Neural cell (in vitro differentiated cells): ENCODE measurements at regions not wholly inside any gene's neighbourhood (a gene's known extent, or its start where the extent isn't known, plus 50 kb on each side); places are given as distances from the start of the nearest gene placed in this dataset.

Source experiments
- H2AFZ ChIP-seq: fragments of 200-600, 300-800 bp; sonication (generic), shearing (Covaris generic); 2 replicates; pipeline ENCODE4 v1.6.0; 2014; ENCODE audit warnings: low read depth, mild to moderate bottlenecking, antibody characterized with exemption, low read length, moderate library complexity
- H3F3A ChIP-seq: fragments of 200-600 bp; shearing (Covaris generic); 2 replicates; pipeline ENCODE4 v1.6.1; 2016; ENCODE audit warnings: mild to moderate bottlenecking, moderate library complexity, mixed read lengths, antibody characterized with exemption, low read length; ENCODE audit not compliant: insufficient read depth, poor library complexity, severe bottlenecking
- H3K27ac ChIP-seq: fragments of 200-600, 300-800 bp; sonication (generic), shearing (Covaris generic); 2 replicates; pipeline ENCODE4 v1.5.1; 2014; ENCODE audit warnings: mild to moderate bottlenecking, low read length, moderate library complexity
- H3K27me3 ChIP-seq: fragments of 300-800, 200-600 bp; sonication (generic), shearing (Covaris generic); 2 replicates; pipeline ENCODE4 v1.6.0; 2014; ENCODE audit warnings: mild to moderate bottlenecking, low read depth, low read length, moderate library complexity; ENCODE audit not compliant: insufficient read depth
- H3K36me3 ChIP-seq: fragments of 300-800, 200-600 bp; sonication (generic), shearing (Covaris generic); 2 replicates; pipeline ENCODE4 v1.5.1; 2014; ENCODE audit warnings: mild to moderate bottlenecking, antibody characterized with exemption, low read length, moderate library complexity; ENCODE audit not compliant: insufficient read depth
- H3K4me2 ChIP-seq: fragments of 300-800, 200-600 bp; sonication (generic), shearing (Covaris generic); 2 replicates; pipeline ENCODE4 v1.6.0; 2014; ENCODE audit warnings: mild to moderate bottlenecking, low read length
- H3K4me3 ChIP-seq: fragments of 300-800, 200-600 bp; sonication (generic), shearing (Covaris generic); 2 replicates; pipeline ENCODE4 v1.5.1; 2014; ENCODE audit warnings: mild to moderate bottlenecking, low read length, moderate library complexity
- H3K79me2 ChIP-seq: fragments of 200-600 bp; shearing (Covaris generic); replicated peaks from 2 replicates; pipeline ENCODE4 v1.6.0; 2014; ENCODE audit warnings: mild to moderate bottlenecking, low read length, moderate library complexity; ENCODE audit not compliant: insufficient read depth
- H3K9ac ChIP-seq: fragments of 300-800, 200-600 bp; sonication (generic), shearing (Covaris generic); 2 replicates; pipeline ENCODE4 v1.6.1; 2016; ENCODE audit warnings: mild to moderate bottlenecking, low read length, mixed read lengths
- H3K9me2 ChIP-seq: fragments of 200-600 bp; shearing (Covaris generic); 2 replicates; pipeline ENCODE4 v1.6.1; 2016; ENCODE audit warnings: mild to moderate bottlenecking, low read length, mixed read lengths; ENCODE audit not compliant: insufficient read depth
- H3K9me3 ChIP-seq: fragments of 200-600, 300-800 bp; sonication (generic), shearing (Covaris generic); 2 replicates; pipeline ENCODE4 v1.6.1; 2016; ENCODE audit warnings: mild to moderate bottlenecking, mixed run types, low read length, moderate library complexity, mixed read lengths
- H4K20me1 ChIP-seq: fragments of 200-600 bp; shearing (Covaris generic); 2 replicates; pipeline ENCODE4 v1.6.1; 2016; ENCODE audit warnings: mild to moderate bottlenecking, mixed run types; ENCODE audit not compliant: insufficient read depth
- CTCF ChIP-seq: fragments of 450-650 bp; IDR thresholded peaks from 2 replicates; pipeline ENCODE4 v1.5.1; 2014; ENCODE audit warnings: antibody characterized with exemption, mild to moderate bottlenecking, moderate library complexity; ENCODE audit not compliant: poor library complexity, severe bottlenecking
- EP300 ChIP-seq: fragments of 450-650 bp; conservative IDR thresholded peaks from 2 replicates; pipeline ENCODE4 v1.6.1; 2014; ENCODE audit warnings: antibody characterized with exemption, mild to moderate bottlenecking, moderate library complexity; ENCODE audit not compliant: poor library complexity, severe bottlenecking
- EZH2 ChIP-seq: fragments of 200-600, 300-800 bp; shearing (Covaris generic), sonication (generic); IDR thresholded peaks from 2 replicates; pipeline ENCODE4 v1.6.1; 2014; ENCODE audit warnings: antibody characterized with exemption, low read length, borderline replicate concordance, mild to moderate bottlenecking; ENCODE audit not compliant: insufficient read depth, poor library complexity, severe bottlenecking
- MXI1 ChIP-seq: fragments of 450-650 bp; conservative IDR thresholded peaks from 2 replicates; pipeline ENCODE4 v1.6.1; 2014; ENCODE audit warnings: antibody characterized with exemption, mild to moderate bottlenecking; ENCODE audit not compliant: poor library complexity, severe bottlenecking
- POLR2AphosphoS5 ChIP-seq: IDR thresholded peaks from 2 replicates; pipeline ENCODE4 v1.6.1; 2012
- RAD21 ChIP-seq: fragments of 450-650 bp; conservative IDR thresholded peaks from 2 replicates; pipeline ENCODE4 v1.6.1; 2014; ENCODE audit warnings: antibody characterized with exemption, mild to moderate bottlenecking, moderate library complexity
- REST ChIP-seq: IDR thresholded peaks from 2 replicates; pipeline ENCODE4 v1.6.1; 2012; ENCODE audit warnings: borderline replicate concordance
- SMC3 ChIP-seq: fragments of 450-650 bp; conservative IDR thresholded peaks from 2 replicates; pipeline ENCODE4 v1.6.1; 2014; ENCODE audit warnings: antibody characterized with exemption, mild to moderate bottlenecking, moderate library complexity; ENCODE audit not compliant: poor library complexity
- TAF1 ChIP-seq: IDR thresholded peaks from 2 replicates; pipeline ENCODE4 v1.6.1; 2012; ENCODE audit warnings: low read depth

- Histone ChIP-seq H3K4me2 (no peak overlapping the region), H3K27ac (no peak overlapping the region), H3K9ac (no peak overlapping the region), H3K9me3 (no peaks in the 10 kb centered on the region), H3F3A (no peaks in the 10 kb centered on the region), H3K79me2 (no peaks in the 10 kb centered on the region), H4K20me1 (no peaks in the 10 kb centered on the region), H3K27me3 (no peaks in the 10 kb centered on the region), H2AFZ (no peak overlapping the region), H3K4me3 (no peak overlapping the region), H3K36me3 (no peaks in the 10 kb centered on the region), H3K9me2 (no peaks in the 10 kb centered on the region)
- TF ChIP-seq RAD21 (no peak), EZH2 (no peak)
These were observed 354.2 kb downstream of the RBM43 start for GRCh38 chr2:150907466-150907865.

- H2AFZ ChIP-seq: no peak overlapping the region
- H3K9me2 ChIP-seq: no peaks in the 10 kb centered on the region
- H3K4me3 ChIP-seq: no peak overlapping the region
- no peaks in the 10 kb centered on the region for H4K20me1 ChIP-seq
- H3K9ac ChIP-seq: no peak overlapping the region
- no peaks in the 10 kb centered on the region for H3K27me3 ChIP-seq
- H3K36me3 ChIP-seq: no peaks in the 10 kb centered on the region
- H3K27ac ChIP-seq: no peak overlapping the region
- no peak overlapping the region for H3K4me2 ChIP-seq
- no peak for TF ChIP-seq POLR2AphosphoS5
- TF ChIP-seq TAF1: no peak
- no peak for TF ChIP-seq MXI1
- TF ChIP-seq REST: no peak
- no peak for TF ChIP-seq EZH2
- no peak for TF ChIP-seq SMC3
- TF ChIP-seq CTCF: no peak
- TF ChIP-seq RAD21: no peak
- no peak for TF ChIP-seq EP300
- no peaks in the 10 kb centered on the region for H3K9me3 ChIP-seq
- no peaks in the 10 kb centered on the region for H3F3A ChIP-seq
- no peaks in the 10 kb centered on the region for H3K79me2 ChIP-seq
These were observed 358.2 kb downstream of the RBM43 start for GRCh38 chr2:150903461-150903860.

GRCh38 chr2:150903055-150903454 is 358.6 kb downstream of the RBM43 start:
- no peaks in the 10 kb centered on the region for H3F3A ChIP-seq
- H3K9me2 ChIP-seq: no peaks in the 10 kb centered on the region
- no peaks in the 10 kb centered on the region for H3K36me3 ChIP-seq
- TF ChIP-seq EZH2 (no peak), RAD21 (no peak), EP300 (no peak), TAF1 (no peak), CTCF (no peak), POLR2AphosphoS5 (no peak), REST (no peak), MXI1 (no peak), SMC3 (no peak)
- H3K79me2 ChIP-seq: no peaks in the 10 kb centered on the region
- H3K27ac ChIP-seq: no peak overlapping the region
- no peaks in the 10 kb centered on the region for H4K20me1 ChIP-seq
- H3K9ac ChIP-seq: no peak overlapping the region
- no peak overlapping the region for H2AFZ ChIP-seq
- no peaks in the 10 kb centered on the region for H3K27me3 ChIP-seq
- no peak overlapping the region for H3K4me3 ChIP-seq
- H3K9me3 ChIP-seq: no peaks in the 10 kb centered on the region
- no peak overlapping the region for H3K4me2 ChIP-seq
